HG02623 (cell line): ENCODE measurements at regions not wholly inside any gene's neighbourhood (a gene's known extent, or its start where the extent isn't known, plus 50 kb on each side); places are given as distances from the start of the nearest gene placed in this dataset.

ENCODE experiments used
- ATAC-seq: cut with Tn5 transposase; IDR thresholded peaks from one replicate; pipeline ENCODE4 v1.9.1; 2021; ENCODE audit warnings: moderate library complexity; ENCODE audit not compliant: unreplicated experiment

DNA sequence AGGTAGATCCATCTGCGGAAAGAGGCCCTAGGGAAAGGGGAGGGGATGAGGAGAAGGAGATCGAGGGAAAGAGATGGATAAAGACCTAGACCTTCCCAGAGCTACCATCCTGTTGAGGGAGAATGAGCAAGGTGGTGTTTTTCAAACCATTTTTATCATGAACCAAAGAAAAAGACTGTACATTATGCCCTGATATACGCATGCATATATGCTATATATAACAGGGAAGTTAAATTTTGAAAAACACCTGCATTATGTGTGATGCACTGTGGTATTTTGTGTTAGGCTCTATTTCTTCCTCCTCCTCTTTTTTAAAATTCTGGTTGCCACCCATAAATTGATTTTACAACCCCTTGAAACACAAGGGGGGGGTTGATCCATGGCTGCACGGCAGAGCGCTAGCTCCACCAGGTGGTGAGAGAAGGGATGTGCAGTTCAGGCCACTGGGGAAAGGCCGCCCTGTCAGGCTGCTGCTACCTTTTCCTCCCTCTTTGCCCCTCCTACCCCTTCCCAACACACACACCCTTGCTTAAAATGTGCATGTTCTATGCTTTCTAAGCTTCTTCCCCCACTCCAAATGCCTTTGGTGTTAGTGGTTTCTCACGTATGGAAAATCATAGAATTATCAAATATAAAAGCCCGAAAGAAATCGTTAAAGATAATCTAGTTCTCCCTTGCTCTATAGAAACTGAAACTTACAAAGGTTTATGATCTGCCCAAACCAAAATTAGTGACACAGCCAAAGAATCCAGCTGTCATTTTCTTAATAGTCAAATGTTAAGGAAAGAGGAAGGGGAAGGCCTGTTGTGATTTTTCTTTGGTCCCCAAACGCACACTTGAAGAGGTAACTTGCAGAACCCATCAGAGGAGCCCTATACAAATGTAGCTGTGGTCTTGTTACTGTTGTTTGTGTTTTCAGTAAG, 262.0 kb upstream of the UMPS start:
- no peak for ATAC-seq

DNA sequence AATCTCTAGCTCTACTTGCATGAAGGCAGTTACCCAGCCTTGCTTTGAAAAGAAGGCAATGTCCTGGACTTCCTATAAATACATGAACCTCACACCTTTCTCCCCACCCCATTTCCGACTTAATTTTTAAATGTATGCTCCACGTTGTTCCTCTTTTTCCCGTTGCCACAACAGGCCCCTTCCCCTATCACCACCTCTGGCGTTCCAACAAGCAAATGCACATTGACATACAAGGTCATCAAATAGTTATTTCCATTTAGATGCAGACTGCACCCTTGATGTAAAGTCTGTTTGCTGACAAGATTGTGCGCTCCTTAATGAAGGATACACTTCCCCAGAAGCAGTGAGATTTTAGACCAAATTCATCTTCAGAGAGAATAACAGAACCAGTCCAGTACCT, 260.7 kb upstream of the UMPS start:
- no peak for ATAC-seq

DNA sequence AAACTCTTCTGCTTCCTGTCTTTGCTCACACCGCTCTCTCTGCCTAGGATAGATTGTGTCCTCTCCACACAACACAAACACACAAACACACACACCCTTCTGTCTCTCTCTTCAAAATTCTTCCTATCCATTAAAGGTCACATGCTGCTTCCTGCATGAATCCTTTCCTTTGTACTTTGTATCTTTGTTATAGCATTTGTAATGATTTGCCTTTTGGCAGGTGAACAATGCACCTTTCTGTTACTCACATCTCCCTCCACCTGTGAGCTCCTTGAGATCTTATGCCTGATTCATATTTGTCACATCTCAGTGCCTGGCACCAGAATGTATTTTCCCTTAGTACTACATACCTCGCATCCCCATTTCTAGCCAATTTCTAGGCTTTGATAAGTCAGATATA, 251.4 kb upstream of the UMPS start:
- ATAC-seq, result no peak

DNA sequence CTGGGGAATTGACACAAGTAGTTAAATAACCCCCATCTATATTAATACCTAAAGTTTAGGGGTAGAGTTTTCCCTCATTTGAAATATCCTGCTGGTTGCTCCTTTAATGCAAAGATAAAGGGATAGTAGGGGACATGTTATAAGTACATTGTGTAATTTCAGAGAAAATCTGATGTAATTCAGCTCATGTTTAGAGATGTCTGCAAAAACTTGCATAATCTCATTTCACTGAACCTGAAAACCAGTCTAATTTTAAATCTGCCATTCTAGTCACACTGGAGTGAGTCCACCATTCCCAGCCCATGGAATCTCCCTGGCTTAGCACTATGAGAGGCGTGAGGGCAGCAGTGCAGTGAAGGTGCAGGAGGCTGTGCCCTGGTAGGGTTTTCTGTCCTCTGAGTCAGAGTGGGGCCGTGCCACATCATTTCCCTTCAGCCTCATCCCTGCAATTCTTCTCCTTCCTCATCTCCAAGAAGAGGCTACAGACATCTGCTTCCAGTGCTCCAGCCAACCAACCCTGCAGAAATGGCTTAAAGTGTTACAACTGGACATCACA, 246.3 kb upstream of the UMPS start:
- no peak for ATAC-seq

DNA sequence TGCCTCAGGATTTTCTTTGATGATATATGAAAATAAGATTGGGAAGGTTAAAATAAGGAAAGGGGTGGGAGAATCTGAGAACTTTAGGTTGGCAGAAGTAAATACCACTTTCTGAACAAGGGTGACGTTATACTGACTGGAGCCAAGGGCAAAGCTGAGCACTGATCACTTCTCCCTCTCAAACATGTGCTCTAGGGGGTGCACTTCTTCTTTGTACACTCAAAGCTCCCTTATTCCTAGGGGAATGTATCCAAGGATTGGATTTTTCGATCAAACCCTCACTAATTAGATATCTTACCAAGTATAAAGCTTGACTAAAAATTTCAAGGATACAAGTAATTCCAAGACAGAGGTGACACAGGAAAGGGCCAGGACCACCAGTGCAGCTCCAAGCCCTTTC, 243.9 kb upstream of the UMPS start:
- no peak for ATAC-seq

DNA sequence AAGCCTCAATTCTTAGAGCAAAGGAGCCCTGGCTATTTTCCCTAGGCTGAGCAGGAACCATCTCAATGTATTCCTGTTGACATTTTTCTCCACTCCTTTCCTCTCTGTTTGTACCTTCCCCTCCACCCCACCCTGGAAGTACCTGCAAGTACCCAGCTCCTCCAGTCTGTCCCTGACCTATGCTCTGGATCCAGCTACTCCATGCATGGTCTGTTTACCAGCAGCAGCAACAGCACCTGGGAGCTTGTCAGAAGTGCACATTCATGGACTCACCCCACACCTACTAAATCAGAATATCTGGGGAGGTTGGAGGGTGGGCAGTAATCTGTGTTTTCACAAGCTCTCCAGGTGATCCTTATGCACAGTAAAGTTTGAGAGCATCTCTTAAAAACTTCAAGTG, 240.7 kb upstream of the UMPS start:
- no peak for ATAC-seq

DNA sequence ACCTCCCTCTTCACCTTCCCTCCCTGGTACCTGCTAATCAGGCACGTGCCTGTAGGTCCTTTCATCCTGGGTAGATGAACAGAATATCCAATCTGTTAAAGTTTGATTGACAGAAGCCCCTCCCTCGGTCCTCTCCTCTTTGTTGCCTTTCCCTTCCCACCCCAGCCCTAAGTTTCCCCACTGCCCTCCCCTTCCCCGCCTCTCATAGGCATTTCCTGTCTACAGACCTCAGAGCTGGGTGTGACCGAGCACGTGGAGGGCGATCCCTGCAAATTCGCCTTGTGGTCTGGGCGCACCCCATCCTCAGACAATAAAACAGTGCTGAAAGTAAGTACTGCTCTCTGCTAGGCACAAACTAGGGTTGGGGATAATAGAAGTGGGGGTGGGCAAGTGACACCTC, 239.2 kb upstream of the UMPS start:
- no peak for ATAC-seq

DNA sequence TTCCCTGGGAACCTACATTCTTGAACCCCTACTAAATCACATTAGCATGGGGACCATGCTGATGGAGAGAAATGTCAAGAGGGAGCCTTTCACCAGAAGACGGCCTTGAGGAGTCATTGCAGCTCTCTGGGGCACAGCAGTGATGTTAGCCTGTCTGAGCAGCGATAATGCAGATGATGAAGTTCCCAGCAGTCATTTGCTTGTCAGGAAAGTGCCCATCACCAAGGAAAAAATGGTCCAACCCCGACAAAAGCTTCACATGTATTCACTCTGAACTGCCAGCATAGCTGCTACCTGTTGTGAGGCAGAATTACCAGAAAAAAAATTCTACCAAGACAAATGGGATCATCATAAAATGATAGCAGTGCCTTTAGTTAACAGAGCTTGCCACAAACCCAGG, 238.4 kb upstream of the UMPS start:
- ATAC-seq, result no peak

DNA sequence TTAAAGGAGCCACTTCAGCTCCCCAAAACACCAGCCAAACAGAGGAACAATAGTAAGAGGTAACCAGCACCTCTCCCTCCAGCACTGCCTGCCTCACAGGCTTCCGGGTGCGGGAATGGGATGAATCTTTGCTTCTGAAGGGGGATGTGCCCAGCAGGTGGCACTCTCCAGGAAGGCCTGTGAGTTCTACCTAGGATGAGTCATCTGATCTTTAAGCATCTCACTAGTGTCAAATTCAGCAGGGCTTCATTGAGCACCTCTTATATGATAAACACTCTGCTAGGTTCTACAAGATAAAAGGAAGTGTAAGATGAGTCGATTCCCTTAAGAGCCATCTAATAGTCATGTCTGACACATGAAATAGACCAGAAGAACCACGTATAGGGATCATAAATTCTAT, 237.4 kb upstream of the UMPS start:
- ATAC-seq, result no peak

DNA sequence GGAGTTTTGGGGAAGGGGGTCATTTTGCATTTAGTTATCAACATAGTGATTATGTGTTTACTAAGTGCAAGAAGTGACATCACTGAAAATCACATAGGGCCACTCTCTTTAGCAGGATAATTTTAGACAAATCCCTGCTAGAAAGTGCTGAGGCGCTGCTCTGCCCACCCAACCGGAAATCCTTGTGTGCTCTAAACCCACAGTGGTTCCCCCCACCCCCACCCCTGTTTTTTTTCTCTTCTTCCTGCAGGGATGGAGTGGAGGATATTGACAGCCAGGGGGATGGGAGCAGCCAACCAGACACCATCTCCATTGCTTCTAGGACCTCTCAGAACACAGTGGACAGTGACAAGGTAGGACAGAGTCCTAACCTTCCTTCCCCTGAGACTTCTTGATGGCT, 234.2 kb upstream of the UMPS start:
- ATAC-seq, result no peak

DNA sequence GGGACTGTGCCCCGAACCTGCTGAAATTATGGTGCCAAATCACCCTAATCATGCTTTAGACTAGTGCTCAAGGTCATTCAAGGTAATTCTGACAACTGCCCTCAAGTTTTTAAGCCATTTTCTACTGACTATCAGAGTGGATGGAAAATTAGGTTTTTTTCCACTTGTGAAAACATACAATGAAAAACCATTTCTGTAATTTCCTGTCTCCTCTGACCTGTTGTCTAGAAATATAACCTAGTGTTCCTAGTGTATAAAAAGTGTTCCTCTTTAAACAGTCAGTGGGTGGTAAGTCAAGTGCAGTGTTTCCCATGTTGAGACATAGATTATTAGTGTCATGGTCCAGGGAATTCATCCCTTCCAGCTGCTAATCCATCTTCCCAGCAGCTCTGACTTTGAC, 232.8 kb upstream of the UMPS start:
- no peak for ATAC-seq

DNA sequence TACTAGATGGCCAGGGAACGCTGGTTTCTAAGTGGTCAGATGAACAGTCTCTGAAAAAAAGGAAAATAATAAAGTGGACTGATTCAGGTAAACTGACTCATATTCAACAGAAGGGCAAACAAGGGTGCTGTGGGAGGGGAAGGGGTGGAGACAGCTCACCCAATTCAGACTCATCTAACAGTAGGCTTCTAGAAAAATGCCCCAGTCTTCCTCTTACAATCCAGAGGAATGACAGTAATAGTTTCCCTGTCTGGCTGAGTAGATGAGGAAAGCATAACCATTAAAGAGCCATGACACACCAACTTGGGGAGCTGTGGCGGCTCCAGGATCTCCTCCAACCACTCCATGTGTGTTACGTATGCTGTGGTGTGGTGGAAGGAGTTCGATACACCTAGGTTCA, 231.4 kb upstream of the UMPS start:
- ATAC-seq, result no peak

DNA sequence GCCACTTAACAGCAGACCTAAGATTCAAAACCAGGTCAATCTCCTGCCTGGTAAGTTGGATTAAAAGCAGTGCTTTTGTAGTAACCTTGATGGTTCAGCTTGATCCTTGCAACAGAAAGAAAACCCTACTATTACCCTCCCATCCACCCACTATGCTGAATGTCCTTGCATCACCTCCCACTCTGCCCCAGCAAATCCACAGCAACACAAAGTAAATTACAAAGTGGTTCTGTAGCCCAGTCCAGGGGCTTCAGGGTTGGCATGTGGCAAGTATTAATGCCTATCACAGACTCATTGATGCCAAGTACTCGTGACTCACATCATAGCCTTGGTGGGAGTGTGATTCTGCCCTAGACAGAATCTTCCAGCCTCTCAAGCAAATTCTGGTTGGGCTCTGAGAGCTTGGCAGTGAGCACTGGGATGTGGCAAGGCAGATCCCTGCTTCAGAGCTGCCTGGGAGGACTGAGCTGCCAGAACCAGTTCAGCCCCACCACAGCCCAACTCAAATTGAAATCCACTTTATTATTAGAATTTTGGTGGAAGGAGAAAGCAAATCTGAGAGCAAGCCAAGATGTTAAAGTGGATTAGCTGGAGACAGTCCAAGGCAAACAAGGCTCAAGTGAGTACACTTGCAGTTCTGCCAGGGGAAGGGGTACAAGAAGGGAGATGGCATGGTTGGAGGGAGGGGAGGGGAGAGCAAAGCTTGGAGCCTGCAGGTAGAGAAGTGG, 225.8 kb upstream of the UMPS start:
- no peak for ATAC-seq

DNA sequence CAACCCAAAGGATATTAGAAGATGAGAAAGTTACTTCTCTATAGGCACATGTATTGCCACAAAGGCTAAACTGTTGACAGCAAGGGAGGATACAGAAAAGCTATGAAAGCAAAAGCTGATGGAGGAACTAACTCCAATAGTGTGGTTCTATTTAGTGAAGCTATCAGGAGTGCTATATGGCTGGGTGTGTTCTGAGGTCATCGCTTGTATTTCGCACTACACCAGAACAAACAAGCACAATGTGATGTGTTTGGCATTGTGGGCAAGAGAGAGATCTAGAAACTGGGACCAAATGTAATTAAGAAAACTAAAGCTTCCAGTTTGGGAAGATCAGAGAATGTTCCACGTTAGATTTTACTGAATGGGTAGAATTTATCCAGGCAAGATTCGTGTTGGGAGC, 220.4 kb upstream of the UMPS start:
- ATAC-seq, result no peak

DNA sequence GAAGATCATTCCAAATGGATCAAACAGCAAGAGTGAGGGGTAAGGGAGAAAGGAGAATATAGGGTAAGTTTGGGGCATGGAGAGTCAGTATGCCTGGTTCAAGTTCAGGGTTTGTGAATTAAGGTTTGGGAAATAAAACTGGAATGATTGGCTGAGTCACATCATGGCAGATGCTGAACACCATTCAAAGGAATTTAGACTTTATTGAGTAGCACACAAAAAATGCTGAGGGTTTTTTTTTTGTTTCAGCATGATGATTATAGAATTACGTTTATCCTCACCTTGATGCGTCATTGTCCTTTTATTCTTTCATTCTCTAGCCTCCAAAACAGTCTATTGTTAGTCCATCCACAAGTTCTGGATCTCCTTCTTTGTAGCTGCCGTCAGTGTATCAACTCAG, 220.0 kb upstream of the UMPS start:
- ATAC-seq, result no peak

DNA sequence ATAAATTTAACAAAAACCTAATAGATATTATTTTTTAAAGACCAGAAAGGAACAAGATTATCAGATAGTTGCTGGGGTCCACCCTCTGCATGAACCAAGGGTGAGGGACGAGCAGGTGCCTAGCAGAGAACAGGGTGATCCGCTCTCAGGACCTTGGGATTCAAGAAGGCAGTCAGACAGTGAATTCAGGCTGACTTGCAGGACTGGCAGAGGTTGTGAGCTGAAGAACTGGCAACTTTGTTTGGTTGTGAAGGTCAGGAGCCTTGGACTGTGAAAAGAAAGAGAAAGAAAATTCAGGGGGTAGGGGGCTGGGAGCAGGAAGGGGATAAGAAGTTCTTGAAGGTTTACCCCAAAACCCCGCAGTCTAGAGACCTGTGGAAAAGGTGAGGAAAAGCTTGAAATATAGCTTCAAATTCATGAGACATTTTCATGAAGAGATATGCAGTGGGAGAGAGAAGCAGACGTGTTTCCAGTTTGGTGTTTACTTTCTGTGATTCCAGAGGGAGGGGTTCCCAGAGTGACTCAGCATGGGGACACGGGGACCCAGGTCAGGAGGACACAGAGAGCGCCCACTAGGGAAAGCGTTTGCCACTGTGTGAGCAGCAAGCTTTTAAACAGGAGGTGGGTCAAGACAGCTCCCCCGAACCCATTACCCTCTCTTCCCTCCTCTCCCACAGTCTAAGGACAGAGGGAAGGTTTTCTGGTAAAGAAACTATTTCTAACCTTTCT, 217.2 kb upstream of the UMPS start:
- no peak for ATAC-seq

DNA sequence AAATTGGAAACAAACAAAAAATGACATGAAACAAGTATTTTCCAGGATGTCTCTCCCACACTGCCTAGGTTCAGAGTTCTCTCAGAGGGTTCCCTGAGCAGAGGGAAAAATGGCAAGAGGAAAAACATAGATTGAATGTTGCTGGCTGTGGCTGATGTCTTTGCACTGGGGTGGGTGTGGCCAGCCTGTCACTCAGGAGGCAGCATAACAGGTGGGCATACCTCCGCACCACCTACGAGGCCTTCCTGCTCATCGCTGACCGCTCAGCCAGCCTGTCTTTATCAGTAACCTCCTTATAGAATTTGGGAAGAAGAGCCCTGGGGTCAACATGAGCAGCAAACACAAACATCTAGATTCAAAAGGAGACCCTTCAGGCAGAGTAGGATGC, 216.6 kb upstream of the UMPS start:
- no peak for ATAC-seq

DNA sequence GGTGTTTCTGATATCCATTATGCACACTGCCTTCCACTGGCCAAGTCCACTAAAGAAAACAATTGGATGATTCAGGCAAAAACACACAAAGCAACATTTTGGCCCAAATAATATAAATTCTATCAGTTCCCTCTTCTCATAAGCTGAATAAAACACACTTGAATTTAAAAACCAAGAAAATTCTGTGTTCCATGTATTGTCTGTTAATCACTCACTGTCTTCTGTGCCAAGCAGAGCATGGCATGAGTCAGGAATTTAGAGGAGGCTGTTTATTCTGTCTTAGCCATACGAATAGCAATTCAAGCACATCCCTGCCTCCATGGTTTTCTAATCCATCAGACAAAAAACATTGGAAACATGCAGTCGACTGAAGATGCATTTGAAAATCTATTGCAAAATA, 215.6 kb upstream of the UMPS start:
- ATAC-seq, result no peak

DNA sequence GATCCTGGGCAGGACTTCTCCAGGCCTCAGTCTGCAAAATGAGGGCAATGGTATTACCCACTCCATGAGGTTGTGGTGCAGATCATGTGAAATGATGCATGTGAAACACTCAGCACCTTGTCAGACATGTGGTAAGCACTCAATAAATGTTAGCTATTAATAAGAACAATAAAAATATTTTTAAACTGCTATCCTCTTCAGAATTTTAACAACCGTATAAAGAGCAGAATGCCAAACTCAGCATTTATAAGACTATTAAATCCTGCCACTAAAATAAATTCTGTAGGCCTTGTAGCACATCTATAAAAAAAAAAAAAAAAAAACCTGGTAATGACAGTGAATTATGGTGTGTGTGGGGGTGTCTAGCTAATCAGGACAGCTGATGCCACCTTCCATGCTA, 213.9 kb upstream of the UMPS start:
- no peak for ATAC-seq

DNA sequence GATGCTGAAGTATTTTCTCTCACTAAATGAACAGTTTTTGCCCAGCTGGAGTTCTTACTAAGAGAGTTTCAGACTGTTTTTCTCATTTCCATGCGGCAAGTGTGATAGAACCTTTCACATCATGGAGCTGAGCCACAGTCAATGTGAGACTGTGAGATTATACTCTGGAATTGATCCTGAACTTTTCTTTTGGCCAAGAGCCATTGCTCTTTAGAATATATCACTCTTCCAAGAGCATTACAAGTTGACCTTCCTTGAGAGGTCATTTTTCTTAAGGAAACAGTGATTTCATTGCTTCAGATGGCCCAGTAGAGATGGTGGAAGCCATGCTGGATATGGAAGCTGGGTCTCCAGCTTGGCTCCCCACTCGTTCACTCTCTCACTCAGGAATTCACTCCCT, 212.9 kb upstream of the UMPS start:
- no peak for ATAC-seq

DNA sequence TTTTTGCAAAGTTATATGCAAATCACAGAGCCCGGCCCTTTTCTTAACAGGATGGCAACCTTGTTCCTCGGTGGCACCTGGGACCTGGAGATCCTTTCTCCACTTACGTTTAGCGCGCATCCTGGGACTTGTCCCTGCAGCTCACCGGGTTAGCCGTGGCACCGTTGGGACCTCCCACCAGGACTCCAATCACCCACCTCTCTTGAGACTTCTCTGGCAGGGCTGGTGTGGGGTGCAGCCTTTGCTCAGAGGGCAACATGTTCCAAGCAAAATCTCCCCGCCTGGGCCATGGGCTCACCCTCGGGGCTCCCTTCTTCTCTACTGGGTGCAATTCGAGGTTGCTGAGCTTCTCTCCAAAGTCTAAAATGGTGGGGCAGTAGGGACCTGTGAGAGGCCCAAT, 211.9 kb upstream of the UMPS start:
- no peak for ATAC-seq
